Activated T-cell treated with anti-CD3 and anti-CD28 coated beads for 48 hours (primary cell): ENCODE measurements at regions not wholly inside any gene's neighbourhood (a gene's known extent, or its start where the extent isn't known, plus 50 kb on each side); places are given as distances from the start of the nearest gene placed in this dataset.

Experiments used
- DNase-seq: peaks from one replicate; pipeline ENCODE4 v3.0.0-alpha.2; 2020; ENCODE audit warnings: low read depth

- DNase-seq: no peak
Observed at GRCh38 chr21:27425172-27425571, 458.3 kb upstream of the ADAMTS5 start.

GRCh38 chr21:27424601-27425000 lies 457.7 kb upstream of the ADAMTS5 start:
- DNase-seq: no peak

- no peak for DNase-seq
Observed at GRCh38 chr21:27423906-27424595, 457.2 kb upstream of the ADAMTS5 start.

- DNase-seq: no peak
Observed at GRCh38 chr21:27423038-27423437, 456.1 kb upstream of the ADAMTS5 start.

GRCh38 chr21:27422435-27422834 lies 455.5 kb upstream of the ADAMTS5 start:
- DNase-seq: no peak

- DNase-seq: no peak
Observed at GRCh38 chr21:27421654-27422053, 454.8 kb upstream of the ADAMTS5 start.

GRCh38 chr21:27419153-27419552 lies 452.3 kb upstream of the ADAMTS5 start:
- DNase-seq: no peak

- DNase-seq: no peak
Observed at GRCh38 chr21:27418346-27418745, 451.5 kb upstream of the ADAMTS5 start.

DNA sequence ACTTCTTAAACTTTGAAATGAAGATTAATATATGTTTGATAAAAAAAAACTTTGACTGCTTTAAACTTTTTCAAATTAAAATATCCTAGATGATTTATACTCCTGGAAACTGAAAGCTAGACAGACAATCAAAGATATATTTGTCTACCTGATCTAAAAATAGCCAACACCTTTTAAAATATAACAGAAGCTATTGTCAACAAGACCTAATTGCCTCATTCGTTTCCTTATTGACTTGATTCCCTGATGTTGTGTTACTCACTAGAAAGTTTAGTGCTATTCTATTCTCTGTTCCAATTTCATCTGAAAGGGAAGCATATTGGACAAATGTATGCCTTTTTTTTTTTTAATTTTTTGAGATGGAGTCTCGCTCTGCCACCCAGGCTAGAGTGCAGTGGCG lies 445.6 kb upstream of the ADAMTS5 start:
- no peak for DNase-seq

GRCh38 chr21:27408826-27409225 lies 441.9 kb upstream of the ADAMTS5 start:
- no peak for DNase-seq

DNA sequence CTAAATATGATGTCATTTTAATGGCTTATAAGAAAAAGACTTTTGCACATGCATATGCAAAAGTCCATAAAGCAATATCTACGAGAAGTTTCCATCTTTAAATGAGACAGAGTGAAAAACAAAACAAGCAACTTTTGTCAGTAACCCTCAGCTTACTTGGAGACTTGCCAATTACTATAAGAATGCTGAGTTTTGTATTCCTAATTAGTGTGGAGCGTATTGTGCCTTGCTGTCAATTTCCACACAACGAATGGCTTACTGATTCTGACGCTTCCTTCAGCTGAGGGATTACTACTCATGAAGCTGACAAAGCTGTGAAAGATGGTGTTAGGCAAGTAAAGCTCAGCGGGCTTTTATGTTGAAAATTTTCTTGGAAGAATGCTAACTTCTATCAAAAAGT lies 440.4 kb upstream of the ADAMTS5 start:
- no peak for DNase-seq

DNA sequence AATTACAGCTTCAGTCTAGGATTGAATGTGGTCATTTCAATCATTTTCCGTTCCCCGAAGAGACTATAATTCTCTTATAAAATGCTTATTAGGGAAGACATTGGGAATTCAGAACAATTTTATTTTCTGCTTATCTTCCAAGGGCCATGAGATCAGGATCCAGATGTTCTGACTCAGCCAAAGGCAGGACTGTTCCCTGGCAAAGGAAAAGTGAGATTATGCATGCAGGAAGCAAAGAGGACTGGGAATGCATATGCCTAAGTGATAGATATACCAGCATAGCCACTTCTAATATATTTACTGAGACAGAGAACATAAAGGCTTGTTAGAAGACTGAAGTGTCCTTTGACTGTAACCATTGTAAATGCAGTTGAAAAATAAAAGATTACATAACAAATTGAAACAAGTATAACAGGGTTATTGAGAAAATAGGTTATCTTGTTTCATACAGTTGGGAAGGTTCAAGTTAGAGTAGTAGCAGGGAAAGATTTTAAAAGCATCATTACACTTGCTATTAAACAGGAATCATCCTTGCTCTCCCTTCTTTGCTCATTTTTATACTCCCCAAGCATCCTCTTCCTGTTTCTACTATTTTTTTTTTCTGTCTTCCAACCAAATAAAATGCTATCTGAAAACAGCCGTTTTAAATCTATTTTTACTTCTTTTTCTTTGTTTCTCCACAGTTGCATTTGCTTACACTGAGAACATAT lies 439.6 kb upstream of the ADAMTS5 start:
- DNase-seq: no peak

DNA sequence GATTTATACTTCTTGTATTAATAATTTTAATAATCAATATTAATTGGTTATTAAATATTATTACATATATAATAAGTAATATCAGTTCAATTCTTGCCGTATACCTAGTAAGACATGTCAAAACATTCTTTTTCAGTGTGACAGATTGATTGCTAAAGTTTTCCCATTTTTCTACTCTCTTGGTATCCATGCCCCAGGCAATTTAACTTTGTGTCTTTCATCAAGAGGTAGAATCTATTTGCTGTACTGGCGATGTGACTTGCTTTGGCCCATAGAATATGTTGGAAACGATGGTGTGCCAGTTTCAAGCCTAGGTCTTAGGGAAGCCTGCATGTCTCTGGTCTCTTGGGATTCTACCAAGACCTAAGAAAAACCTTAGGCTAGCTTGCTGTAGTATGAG lies 436.1 kb upstream of the ADAMTS5 start:
- DNase-seq: no peak

- DNase-seq: no peak
Observed at GRCh38 chr21:27400045-27400444, 433.2 kb upstream of the ADAMTS5 start.

GRCh38 chr21:27397578-27397977 lies 430.7 kb upstream of the ADAMTS5 start:
- DNase-seq: no peak

- no peak for DNase-seq
Observed at GRCh38 chr21:27393726-27394125, 426.8 kb upstream of the ADAMTS5 start.

- no peak for DNase-seq
Observed at GRCh38 chr21:27391990-27392389, 425.1 kb upstream of the ADAMTS5 start.

- DNase-seq: no peak
Observed at GRCh38 chr21:27390384-27390783, 423.5 kb upstream of the ADAMTS5 start.

- DNase-seq: no peak
Observed at GRCh38 chr21:27388825-27389224, 421.9 kb upstream of the ADAMTS5 start.

- DNase-seq: no peak
Observed at GRCh38 chr21:27382404-27382803, 415.5 kb upstream of the ADAMTS5 start.

DNA sequence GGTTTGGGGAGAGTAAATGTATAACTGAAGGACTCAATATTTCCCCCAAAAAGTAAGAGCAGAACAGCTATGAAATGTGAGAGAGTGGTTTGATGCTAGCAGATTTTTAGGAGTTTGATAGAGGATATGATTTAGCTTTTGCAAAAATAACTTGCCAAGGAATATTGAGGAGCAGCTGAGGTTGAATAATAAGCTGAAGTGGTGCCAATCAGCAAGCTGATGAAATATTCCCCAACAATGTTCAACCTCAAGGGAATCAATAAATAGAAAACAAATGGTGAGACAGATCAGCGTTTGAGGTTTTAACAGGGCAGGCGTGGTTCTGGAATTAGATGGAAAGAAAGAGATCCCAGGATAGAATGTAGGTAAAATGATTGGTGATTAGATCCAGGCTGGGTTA lies 413.4 kb upstream of the ADAMTS5 start:
- no peak for DNase-seq

DNA sequence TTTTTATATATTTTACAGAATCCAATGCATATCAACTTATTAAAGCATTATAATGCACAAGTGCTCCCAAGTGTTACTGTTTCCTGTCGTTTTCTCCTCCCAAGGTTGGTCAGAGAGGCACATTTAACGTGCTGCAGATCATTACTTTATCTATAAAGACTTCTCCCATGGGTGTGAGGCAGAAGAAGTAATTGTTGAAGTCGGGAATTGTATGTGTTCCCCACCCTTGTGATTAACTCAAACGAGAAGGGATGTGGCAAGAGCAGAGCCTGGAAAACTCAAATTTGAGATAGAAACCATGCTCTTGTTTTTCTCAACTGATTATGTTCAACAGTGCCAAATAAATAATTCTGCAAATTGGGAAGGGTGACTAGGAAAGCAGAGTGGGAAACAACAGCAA lies 412.5 kb upstream of the ADAMTS5 start:
- DNase-seq: no peak

GRCh38 chr21:27372381-27372780 lies 405.5 kb upstream of the ADAMTS5 start:
- DNase-seq: no peak

DNA sequence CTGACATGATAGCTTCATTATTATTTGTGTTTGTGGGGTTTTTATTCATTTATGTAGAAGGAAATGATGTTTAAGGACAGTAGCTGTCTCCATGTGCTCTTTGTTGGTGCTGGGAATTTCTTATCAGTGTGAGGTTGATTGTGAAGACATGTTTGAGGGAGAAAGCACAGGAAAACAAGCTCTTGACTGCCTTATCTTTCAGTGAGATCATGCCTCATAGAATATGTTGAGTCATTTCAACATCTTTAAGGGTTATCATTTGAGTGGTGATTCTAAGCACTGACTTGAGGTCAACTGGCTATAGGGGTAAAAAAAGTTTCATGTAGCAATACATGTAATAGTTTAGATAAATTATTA lies 405.1 kb upstream of the ADAMTS5 start:
- DNase-seq: no peak
